NB4 (cell line): ENCODE measurements at regions not wholly inside any gene's neighbourhood (a gene's known extent, or its start where the extent isn't known, plus 50 kb on each side); places are given as distances from the start of the nearest gene placed in this dataset.

Source experiments
- DNase-seq: peaks from one replicate; pipeline ENCODE4 v3.0.0; 2010; ENCODE audit warnings: low read depth
- H3K4me3 ChIP-seq: one replicate; pipeline ENCODE4 v1.5.1; 2011; ENCODE audit warnings: mild to moderate bottlenecking, low read depth, low read length, moderate library complexity
- MYC ChIP-seq: IDR thresholded peaks from 2 replicates; pipeline ENCODE4 v1.6.1; 2011; ENCODE audit warnings: low read depth, low read length
- POLR2A ChIP-seq: IDR thresholded peaks from 2 replicates; pipeline ENCODE4 v1.6.1; 2011; ENCODE audit warnings: mild to moderate bottlenecking; ENCODE audit not compliant: insufficient read length; ENCODE audit errors: extremely low read depth
- TF ChIP-seq, protein P1 (sequence below): IDR thresholded peaks from 2 replicates; pipeline ENCODE4 v1.6.1; 2011; ENCODE audit warnings: low read depth, low read length
- TF ChIP-seq, protein P2 (sequence below): IDR thresholded peaks from one replicate; pipeline ENCODE4 v1.5.1; 2012; ENCODE audit warnings: low read depth, low read length

DNA sequence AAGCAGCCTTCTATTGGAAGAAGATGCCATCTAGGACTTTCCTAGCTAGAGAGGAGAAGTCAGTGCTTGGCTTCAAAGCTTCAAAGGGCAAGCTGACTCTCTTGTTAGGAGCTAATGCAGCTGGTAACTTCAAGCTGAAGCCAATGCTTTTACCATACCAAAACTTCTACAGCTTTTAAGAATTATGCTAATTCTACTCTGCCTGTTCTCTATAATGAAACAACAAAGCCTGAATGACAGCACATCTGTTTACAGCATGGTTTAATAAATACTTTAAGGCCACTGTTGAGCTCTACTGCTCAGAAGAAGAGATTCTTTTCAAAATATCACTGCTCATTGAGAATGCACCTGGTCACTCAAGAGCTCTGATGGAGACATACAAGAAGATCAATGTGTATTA is 951.9 kb upstream of the LRRN3 start:
- DNase-seq: no peak
- TF ChIP-seq MYC: no peak
- TF ChIP-seq POLR2A: no peak
- TF ChIP-seq, protein P1, sequence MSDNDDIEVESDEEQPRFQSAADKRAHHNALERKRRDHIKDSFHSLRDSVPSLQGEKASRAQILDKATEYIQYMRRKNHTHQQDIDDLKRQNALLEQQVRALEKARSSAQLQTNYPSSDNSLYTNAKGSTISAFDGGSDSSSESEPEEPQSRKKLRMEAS: no peak
- TF ChIP-seq, protein P2, sequence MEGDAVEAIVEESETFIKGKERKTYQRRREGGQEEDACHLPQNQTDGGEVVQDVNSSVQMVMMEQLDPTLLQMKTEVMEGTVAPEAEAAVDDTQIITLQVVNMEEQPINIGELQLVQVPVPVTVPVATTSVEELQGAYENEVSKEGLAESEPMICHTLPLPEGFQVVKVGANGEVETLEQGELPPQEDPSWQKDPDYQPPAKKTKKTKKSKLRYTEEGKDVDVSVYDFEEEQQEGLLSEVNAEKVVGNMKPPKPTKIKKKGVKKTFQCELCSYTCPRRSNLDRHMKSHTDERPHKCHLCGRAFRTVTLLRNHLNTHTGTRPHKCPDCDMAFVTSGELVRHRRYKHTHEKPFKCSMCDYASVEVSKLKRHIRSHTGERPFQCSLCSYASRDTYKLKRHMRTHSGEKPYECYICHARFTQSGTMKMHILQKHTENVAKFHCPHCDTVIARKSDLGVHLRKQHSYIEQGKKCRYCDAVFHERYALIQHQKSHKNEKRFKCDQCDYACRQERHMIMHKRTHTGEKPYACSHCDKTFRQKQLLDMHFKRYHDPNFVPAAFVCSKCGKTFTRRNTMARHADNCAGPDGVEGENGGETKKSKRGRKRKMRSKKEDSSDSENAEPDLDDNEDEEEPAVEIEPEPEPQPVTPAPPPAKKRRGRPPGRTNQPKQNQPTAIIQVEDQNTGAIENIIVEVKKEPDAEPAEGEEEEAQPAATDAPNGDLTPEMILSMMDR: no peak
- no peak overlapping the region for H3K4me3 ChIP-seq

DNA sequence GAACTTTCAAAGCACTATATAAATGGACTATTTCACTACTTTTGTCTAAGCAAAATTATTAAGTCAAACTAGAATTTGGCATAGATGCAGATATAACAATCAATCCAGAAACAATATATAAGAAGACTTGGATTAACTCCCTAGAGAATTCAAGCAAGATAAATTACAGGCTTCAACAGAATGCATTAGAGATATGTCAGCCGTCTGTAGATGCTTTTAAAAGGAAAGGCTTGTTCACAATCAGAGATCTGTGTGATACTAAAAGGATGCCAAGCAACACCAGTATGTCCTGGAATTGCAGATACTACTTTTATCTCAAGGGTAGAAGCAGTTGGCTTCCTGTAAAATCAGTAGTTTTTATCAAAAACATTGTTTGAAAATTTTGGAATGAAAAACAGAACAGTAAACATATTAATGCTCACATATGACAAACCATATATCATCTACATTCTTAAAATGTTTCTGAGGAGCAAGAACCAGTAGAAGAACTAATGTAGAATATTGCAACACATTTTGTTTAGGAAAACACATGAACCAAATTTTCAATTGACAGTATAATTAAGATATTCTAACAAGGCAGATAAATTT is 947.9 kb upstream of the LRRN3 start:
- no peak for DNase-seq
- TF ChIP-seq, protein P2: no peak
- TF ChIP-seq, protein P1: no peak
- TF ChIP-seq POLR2A (no peak), MYC (no peak)
- H3K4me3 ChIP-seq: no peak overlapping the region

DNA sequence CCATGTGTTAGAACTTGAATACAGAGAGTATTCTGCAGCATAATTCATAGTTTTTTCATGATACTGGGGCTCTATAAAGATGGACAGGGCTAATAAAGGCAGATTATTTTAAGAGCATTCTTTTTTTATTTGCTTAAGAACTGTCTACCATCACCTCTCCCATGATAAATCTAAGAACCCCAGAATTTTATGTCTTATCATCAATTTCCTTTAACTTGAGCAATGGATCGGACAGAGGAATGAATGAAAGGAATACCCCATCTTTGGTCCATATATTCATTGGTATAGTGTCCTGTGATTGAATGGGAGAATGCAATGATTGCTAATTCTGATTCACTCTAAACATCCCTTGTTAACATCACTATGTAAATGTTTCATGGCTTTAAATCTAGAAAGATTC is 946.3 kb upstream of the LRRN3 start:
- no peak overlapping the region for H3K4me3 ChIP-seq
- no peak for DNase-seq
- TF ChIP-seq, protein P2: no peak
- no peak for TF ChIP-seq POLR2A
- TF ChIP-seq, protein P1: no peak
- no peak for TF ChIP-seq MYC

DNA sequence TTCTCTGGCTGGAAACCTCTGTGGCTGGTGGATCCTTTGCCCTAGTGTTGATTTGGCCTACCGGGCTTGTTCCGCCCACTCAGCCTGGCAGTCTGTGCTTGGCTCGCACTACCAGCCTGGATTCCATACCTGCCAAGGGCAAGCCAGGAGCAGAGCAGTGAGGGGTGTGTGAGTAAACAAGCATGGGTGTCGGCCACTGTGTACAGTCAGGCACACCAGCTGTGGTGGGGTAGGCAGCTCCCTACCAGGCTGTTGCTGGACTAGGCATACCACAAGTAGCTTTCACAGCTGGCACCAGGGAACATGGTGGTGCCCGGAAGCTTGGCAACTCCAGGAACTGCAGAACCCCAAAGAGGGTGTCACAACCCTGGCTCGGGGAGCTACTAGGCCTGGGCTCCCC is 942.9 kb upstream of the LRRN3 start:
- DNase-seq: no peak
- no peak overlapping the region for H3K4me3 ChIP-seq
- TF ChIP-seq, protein P1: no peak
- TF ChIP-seq, protein P2: no peak
- no peak for TF ChIP-seq POLR2A
- no peak for TF ChIP-seq MYC

DNA sequence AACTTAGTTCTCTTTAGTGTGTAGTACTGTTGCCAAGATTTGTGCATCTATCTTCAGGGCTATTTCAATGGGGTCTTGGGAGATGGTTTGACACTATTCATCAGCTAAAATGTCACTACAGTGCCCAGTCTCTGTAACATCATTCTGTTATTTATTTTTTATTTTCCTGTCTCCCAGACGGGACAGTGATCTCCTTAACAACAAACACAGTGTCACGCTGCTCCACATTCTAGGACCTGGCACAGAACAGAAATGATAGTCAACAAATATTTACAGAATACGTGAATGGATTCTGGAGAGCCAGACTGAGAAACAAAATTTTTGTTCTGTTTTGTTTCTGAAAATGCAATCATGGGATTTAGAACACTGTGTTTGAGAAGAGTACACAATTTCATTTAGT is 937.7 kb upstream of the LRRN3 start:
- no peak for DNase-seq
- no peak overlapping the region for H3K4me3 ChIP-seq
- TF ChIP-seq, protein P2: no peak
- TF ChIP-seq POLR2A (no peak), MYC (no peak)
- TF ChIP-seq, protein P1: no peak

DNA sequence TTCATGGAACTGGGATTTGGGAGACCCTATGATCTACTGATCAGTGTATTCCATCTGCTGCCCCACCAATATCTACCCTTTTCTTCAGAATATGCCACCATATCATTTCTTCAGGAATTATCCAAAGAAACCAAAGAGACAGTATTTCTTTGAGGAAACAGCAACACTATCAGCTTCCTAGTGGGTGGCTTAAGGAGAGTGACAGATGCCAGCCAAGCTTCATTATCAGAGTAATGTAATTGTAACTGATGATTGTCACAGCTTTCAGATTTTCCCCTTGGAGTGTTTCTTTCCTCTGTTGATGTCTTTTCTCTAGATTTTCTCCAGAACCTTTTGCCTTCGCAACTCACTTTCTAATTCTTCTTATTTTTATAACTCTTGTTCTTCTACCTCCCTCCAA is 934.4 kb upstream of the LRRN3 start:
- TF ChIP-seq, protein P2: no peak
- TF ChIP-seq MYC (no peak), POLR2A (no peak)
- TF ChIP-seq, protein P1: no peak
- no peak for DNase-seq
- no peak overlapping the region for H3K4me3 ChIP-seq
